Putamen (tissue), 1 donor: ENCODE measurements at regions not wholly inside any gene's neighbourhood (a gene's known extent, or its start where the extent isn't known, plus 50 kb on each side); places are given as distances from the start of the nearest gene placed in this dataset.
A peak's percentile ranks its signal among the peaks of the same experiment; 100 is the strongest.

Source experiments
- DNase-seq: peaks from one replicate; pipeline ENCODE4 v3.0.0-alpha.2; 2016; ENCODE audit warnings: low spot score

GRCh38 chr10:3411044-3411443 is 238.5 kb upstream of the PITRM1 start:
- no peak for DNase-seq

- no peak for DNase-seq
Measured at GRCh38 chr10:3409928-3410327, 237.3 kb upstream of the PITRM1 start.

- no peak for DNase-seq
Measured at GRCh38 chr10:3408603-3409365, 236.2 kb upstream of the PITRM1 start.

GRCh38 chr10:3407208-3407607 is 234.6 kb upstream of the PITRM1 start:
- no peak for DNase-seq

GRCh38 chr10:3406556-3406955 is 234.0 kb upstream of the PITRM1 start:
- peak; percentile 62 for DNase-seq

- no peak for DNase-seq
Measured at GRCh38 chr10:3404381-3404780, 231.8 kb upstream of the PITRM1 start.

- DNase-seq = no peak
Measured at GRCh38 chr10:3402187-3402751, 229.7 kb upstream of the PITRM1 start.

GRCh38 chr10:3401491-3401938 is 228.9 kb upstream of the PITRM1 start:
- no peak for DNase-seq

- no peak for DNase-seq
Measured at GRCh38 chr10:3400348-3400747, 227.8 kb upstream of the PITRM1 start.

GRCh38 chr10:3399756-3400155 is 227.2 kb upstream of the PITRM1 start:
- DNase-seq = no peak

- peak; percentile 80 for DNase-seq
Measured at GRCh38 chr10:3398825-3399646, 226.5 kb upstream of the PITRM1 start.

- no peak for DNase-seq
Measured at GRCh38 chr10:3397846-3398245, 225.3 kb upstream of the PITRM1 start.

GRCh38 chr10:3397231-3397630 is 224.6 kb upstream of the PITRM1 start:
- DNase-seq = no peak

GRCh38 chr10:3396116-3396515 is 223.5 kb upstream of the PITRM1 start:
- no peak for DNase-seq

- DNase-seq = no peak
Measured at GRCh38 chr10:3395458-3395861, 222.9 kb upstream of the PITRM1 start.

- DNase-seq = no peak
Measured at GRCh38 chr10:3395041-3395440, 222.5 kb upstream of the PITRM1 start.

GRCh38 chr10:3393958-3394357 is 221.4 kb upstream of the PITRM1 start:
- DNase-seq = no peak

- DNase-seq = no peak
Measured at GRCh38 chr10:3391657-3392056, 219.1 kb upstream of the PITRM1 start.

- DNase-seq = no peak
Measured at GRCh38 chr10:3389130-3389529, 216.5 kb upstream of the PITRM1 start.

- no peak for DNase-seq
Measured at GRCh38 chr10:3385487-3385886, 212.9 kb upstream of the PITRM1 start.

GRCh38 chr10:3382092-3382491 is 209.5 kb upstream of the PITRM1 start:
- DNase-seq = no peak

- no peak for DNase-seq
Measured at GRCh38 chr10:3380406-3381050, 207.9 kb upstream of the PITRM1 start.
